Neural progenitor cell (in vitro differentiated cells): ENCODE measurements at regions not wholly inside any gene's neighbourhood (a gene's known extent, or its start where the extent isn't known, plus 50 kb on each side); places are given as distances from the start of the nearest gene placed in this dataset.

Source experiments
- EZH2 ChIP-seq: fragments of 200-600 bp; sonication (generic); IDR thresholded peaks from 2 replicates; pipeline ENCODE4 v1.6.1; 2017; ENCODE audit warnings: antibody characterized with exemption, mild to moderate bottlenecking, moderate library complexity
- TF ChIP-seq, protein P1 (sequence below): fragments of 200-600 bp; sonication (generic); IDR thresholded peaks from 2 replicates; pipeline ENCODE4 v1.5.1; 2017; ENCODE audit warnings: antibody characterized with exemption, mild to moderate bottlenecking

DNA sequence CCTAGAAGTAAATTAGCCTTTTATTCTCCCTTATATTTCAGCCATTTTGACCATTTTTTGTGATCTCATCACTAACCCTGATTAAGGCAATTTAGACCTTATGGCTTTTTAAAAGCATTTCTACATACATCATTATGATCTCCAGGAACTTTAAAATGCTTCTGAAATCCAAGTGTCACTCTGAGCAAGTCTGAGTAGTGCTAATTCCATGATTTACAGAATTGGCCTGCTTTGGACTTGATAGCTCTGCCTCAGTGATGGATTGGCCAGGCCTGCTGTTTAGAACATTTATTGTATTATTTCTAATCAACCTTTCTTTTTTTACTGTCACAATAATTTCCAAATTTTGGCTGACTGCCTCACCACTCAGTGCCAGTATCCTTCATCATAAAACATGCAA lies 116.4 kb downstream of the KCNA4 start:
- TF ChIP-seq, protein P1, sequence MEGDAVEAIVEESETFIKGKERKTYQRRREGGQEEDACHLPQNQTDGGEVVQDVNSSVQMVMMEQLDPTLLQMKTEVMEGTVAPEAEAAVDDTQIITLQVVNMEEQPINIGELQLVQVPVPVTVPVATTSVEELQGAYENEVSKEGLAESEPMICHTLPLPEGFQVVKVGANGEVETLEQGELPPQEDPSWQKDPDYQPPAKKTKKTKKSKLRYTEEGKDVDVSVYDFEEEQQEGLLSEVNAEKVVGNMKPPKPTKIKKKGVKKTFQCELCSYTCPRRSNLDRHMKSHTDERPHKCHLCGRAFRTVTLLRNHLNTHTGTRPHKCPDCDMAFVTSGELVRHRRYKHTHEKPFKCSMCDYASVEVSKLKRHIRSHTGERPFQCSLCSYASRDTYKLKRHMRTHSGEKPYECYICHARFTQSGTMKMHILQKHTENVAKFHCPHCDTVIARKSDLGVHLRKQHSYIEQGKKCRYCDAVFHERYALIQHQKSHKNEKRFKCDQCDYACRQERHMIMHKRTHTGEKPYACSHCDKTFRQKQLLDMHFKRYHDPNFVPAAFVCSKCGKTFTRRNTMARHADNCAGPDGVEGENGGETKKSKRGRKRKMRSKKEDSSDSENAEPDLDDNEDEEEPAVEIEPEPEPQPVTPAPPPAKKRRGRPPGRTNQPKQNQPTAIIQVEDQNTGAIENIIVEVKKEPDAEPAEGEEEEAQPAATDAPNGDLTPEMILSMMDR: no peak
- TF ChIP-seq EZH2: no peak
